HG02938 (cell line): ENCODE measurements at regions not wholly inside any gene's neighbourhood (a gene's known extent, or its start where the extent isn't known, plus 50 kb on each side); places are given as distances from the start of the nearest gene placed in this dataset.

ENCODE experiments used
- ATAC-seq: cut with Tn5 transposase; IDR thresholded peaks from one replicate; pipeline ENCODE4 v1.9.1; 2021; ENCODE audit warnings: mild to moderate bottlenecking, moderate library complexity; ENCODE audit not compliant: unreplicated experiment

GRCh38 chr15:56868170-56868569, 50.3 kb upstream of the TCF12 start:
- no peak for ATAC-seq

GRCh38 chr15:56866803-56867202, 51.6 kb upstream of the TCF12 start:
- no peak for ATAC-seq

- no peak for ATAC-seq
Observed at GRCh38 chr15:56857828-56858227, 60.6 kb upstream of the TCF12 start.

- no peak for ATAC-seq
Observed at GRCh38 chr15:56856934-56857333, 61.5 kb upstream of the TCF12 start.

- no peak for ATAC-seq
Observed at GRCh38 chr15:56844892-56845291, 73.6 kb upstream of the TCF12 start.

- ATAC-seq, result no peak
Observed at GRCh38 chr15:56844471-56844870, 74.0 kb upstream of the TCF12 start.

GRCh38 chr15:56839641-56840040, 78.8 kb upstream of the TCF12 start:
- ATAC-seq, result no peak

GRCh38 chr15:56839099-56839498, 79.3 kb upstream of the TCF12 start:
- ATAC-seq, result no peak

GRCh38 chr15:56838085-56838484, 80.4 kb upstream of the TCF12 start:
- peak; percentile 62 for ATAC-seq

- ATAC-seq, result no peak
Observed at GRCh38 chr15:56837273-56837672, 81.2 kb upstream of the TCF12 start.

GRCh38 chr15:56835718-56836171, 82.7 kb upstream of the TCF12 start:
- ATAC-seq, result no peak

GRCh38 chr15:56832125-56832524, 86.3 kb upstream of the TCF12 start:
- ATAC-seq, result no peak

GRCh38 chr15:56831467-56832005, 86.9 kb upstream of the TCF12 start:
- no peak for ATAC-seq

GRCh38 chr15:56824175-56824574, 90.9 kb upstream of the ZNF280D start:
- no peak for ATAC-seq

GRCh38 chr15:56821721-56822425, 88.6 kb upstream of the ZNF280D start:
- ATAC-seq, result peak; percentile 76

GRCh38 chr15:56820333-56820732, 87.0 kb upstream of the ZNF280D start:
- ATAC-seq, result no peak

- no peak for ATAC-seq
Observed at GRCh38 chr15:56817321-56818080, 84.2 kb upstream of the ZNF280D start.

- no peak for ATAC-seq
Observed at GRCh38 chr15:56816781-56817180, 83.5 kb upstream of the ZNF280D start.

GRCh38 chr15:56815247-56815646, 81.9 kb upstream of the ZNF280D start:
- ATAC-seq, result no peak

- no peak for ATAC-seq
Observed at GRCh38 chr15:56814429-56814828, 81.1 kb upstream of the ZNF280D start.

- no peak for ATAC-seq
Observed at GRCh38 chr15:56813995-56814394, 80.7 kb upstream of the ZNF280D start.

- no peak for ATAC-seq
Observed at GRCh38 chr15:56812961-56813360, 79.7 kb upstream of the ZNF280D start.
